Inferior parietal cortex (tissue), 1 donor: ENCODE measurements at regions not wholly inside any gene's neighbourhood (a gene's known extent, or its start where the extent isn't known, plus 50 kb on each side); places are given as distances from the start of the nearest gene placed in this dataset.
"Not testable (repeated sequence)": the region's sequence is repeated elsewhere in the genome, so short reads cannot be mapped to it uniquely, and the experiment has no call there.

Experiments
- DNase-seq: peaks from one replicate; pipeline ENCODE4 v3.0.0-alpha.2; 2016; ENCODE audit errors: extremely low spot score

GRCh38 chr7:86202833-86203232 lies 440.9 kb upstream of the GRM3 start:
- no peak for DNase-seq

- DNase-seq: no peak
These were observed 441.9 kb upstream of the GRM3 start for GRCh38 chr7:86201767-86202166.

DNA sequence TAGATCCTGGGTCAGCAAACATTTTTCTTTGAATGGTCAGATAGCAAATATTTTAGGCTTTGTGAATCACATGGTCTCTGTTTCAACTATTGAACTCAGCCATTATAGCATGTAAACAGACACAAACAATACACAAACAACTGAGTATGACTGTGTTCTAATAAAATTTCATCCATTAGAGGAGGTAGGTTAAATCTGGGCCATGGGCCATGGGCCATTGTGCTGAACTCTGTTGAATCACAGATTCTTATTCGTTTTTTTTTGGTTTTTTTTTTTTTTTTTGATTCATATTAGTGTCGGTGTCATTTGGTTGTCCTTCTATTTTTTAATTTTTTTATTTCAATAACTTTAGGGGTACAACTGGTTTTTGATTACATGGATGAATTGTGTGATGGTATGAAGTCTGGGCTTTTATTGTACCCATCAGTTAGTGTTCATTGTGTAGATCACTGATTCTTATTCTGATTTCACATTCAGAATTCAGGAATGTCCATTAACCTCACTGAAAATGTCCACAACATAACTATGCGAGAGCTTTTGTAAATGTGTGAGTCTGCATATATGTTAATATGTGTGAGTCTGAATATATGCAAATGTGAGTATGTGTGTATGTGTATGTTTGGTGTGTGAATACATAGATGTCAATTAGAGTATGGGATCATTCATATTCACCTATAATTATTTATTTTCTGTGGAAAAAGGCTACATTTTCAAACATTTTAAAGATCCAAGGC lies 443.7 kb upstream of the GRM3 start:
- no peak for DNase-seq

GRCh38 chr7:86190351-86190750 lies 453.4 kb upstream of the GRM3 start:
- no peak for DNase-seq

DNA sequence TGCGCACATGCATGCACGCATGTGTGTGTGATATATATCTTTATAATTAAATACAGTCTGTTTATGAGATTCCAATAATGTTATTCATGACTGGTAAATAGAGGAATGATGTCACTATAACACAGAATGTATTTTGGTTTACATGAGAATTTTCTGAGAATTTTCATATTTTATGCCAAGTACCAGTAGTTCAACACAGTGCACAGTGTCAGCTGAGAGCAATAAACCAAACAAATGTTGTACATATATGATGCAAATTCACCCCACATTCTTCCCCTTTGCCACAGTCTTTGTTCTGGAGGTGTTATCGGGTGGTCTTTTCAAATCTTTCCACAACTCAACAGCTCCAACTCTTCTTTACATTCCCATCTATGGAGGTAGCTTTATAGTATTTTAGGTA lies 462.2 kb upstream of the GRM3 start:
- DNase-seq: no peak

DNA sequence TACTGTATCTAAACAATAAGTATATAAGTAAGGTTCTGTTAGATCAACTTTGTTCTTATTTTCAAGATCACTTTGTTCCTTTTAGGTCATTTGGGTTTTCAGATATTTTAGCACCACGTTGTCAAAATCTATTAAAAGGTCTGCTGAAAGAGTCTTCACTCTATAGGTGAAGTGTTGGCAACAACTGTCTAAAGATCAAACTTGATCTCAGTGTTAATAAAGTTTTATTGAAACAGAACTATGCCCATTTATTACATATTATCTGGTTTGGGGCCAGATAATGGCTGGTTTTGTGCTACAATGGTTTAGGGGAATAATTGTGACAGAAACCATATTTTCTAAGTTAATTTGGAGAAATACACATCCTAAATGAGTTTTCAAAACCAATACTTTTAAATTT lies 478.9 kb upstream of the GRM3 start:
- no peak for DNase-seq

DNA sequence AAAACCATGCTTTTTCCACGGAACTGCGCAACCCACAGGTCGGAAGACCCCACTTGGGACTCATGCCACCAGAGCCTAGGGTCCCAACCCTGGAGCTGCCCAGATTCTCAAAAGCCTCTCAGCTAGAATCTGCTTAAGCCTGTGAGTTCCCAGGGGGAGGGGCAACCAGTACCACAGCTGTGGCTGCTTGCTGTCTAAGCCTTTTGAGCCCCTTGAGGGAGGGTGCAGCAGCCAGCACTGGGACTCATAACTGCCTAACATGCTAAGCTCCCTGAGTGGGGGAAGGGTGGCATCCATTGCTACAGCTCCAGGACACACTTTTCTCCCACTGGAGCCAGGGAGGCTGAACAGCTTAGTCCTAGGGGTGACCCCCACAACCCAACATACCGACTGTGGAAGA lies 485.6 kb upstream of the GRM3 start:
- no peak for DNase-seq

- DNase-seq: no peak
These were observed 488.1 kb upstream of the GRM3 start for GRCh38 chr7:86155623-86156022.

- no peak for DNase-seq
These were observed 490.8 kb upstream of the GRM3 start for GRCh38 chr7:86152926-86153325.

GRCh38 chr7:86149024-86149665 lies 494.6 kb upstream of the GRM3 start:
- no peak for DNase-seq

- DNase-seq: no peak
These were observed 495.2 kb upstream of the GRM3 start for GRCh38 chr7:86148501-86148900.

DNA sequence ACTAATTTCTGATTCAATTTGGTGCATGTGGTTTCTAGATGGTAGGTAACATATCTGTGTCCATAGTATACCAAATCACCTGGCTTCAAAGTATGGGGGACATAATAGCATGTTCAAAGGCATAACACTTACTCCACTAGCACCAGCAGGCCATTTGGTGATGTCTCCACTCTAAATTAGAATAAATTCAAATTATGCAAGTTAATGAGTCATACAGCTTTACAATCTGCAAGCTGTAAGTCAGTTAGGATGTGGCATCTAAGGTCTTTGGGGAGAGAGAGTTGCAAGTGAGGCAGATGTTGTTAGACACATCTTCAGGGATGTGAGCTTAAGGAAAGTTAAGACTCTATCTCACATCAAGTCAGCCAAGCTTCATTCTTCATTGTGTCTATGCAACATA lies 506.4 kb upstream of the GRM3 start:
- no peak for DNase-seq

GRCh38 chr7:86130268-86130667 lies 513.4 kb upstream of the GRM3 start:
- DNase-seq: no peak

- no peak for DNase-seq
These were observed 520.2 kb upstream of the GRM3 start for GRCh38 chr7:86123476-86123875.

GRCh38 chr7:86094166-86094669 lies 549.5 kb upstream of the GRM3 start:
- DNase-seq: no peak

DNA sequence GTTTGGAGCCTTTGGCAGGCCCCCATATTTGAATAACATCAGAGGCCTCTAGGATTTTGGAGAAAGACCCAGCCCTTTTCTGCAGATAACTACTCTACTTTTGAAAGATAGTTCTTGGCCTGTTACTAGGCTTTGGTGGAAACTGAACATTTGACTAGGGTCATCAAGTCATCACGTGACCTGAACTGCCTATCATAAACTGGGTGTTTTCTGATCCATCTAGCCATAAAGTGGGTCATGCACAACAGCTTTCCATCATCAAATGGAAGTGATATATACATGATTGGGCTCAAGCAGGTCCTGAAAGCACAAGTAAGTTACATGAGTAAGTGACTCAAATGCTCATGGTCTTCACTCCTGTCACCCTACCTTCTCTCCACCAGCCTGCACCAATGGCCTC lies 552.3 kb upstream of the GRM3 start:
- no peak for DNase-seq

GRCh38 chr7:86089455-86089854 lies 554.3 kb upstream of the GRM3 start:
- DNase-seq: no peak

DNA sequence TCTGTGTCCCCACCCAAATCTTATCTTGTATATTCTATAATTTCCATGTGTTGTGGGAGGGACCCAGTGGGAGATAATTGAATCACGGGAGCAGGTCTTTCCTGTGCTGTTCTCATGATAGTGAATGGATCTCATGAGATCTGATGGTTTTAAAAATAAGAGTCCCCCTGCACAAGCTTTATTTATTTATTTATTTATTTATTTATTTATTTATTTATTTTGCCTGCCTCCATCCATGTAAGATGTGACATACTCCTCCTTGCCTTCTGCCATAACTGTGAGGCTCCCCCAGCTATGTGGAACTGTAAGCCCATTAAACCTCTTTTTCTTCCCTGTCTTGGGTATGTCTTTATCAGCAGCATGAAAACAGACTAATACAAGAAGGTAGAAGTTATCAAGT lies 579.1 kb upstream of the GRM3 start:
- not testable (repeated sequence) for DNase-seq

DNA sequence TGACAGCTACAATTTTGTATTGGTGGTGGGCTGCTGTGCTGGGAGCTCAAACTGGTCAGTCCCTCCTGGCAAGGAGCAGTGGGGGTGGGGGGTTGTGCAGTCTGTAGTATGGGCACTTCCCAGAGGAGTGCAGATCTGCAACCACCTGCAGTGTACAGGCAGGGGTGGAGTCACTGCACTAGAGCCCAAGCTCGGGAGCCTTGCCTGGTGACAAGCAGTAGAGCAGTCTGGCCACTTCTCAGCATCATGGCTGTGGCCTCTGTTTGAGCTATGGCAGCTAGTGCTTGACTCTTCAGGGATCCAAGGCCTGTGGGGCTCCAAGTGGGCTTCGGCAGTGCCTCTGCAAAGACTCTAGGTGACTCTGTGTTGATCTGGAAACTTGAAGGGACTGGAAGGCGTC lies 585.1 kb upstream of the GRM3 start:
- no peak for DNase-seq

GRCh38 chr7:86050918-86051317 lies 592.8 kb upstream of the GRM3 start:
- no peak for DNase-seq

- no peak for DNase-seq
These were observed 593.8 kb upstream of the GRM3 start for GRCh38 chr7:86049910-86050309.

DNA sequence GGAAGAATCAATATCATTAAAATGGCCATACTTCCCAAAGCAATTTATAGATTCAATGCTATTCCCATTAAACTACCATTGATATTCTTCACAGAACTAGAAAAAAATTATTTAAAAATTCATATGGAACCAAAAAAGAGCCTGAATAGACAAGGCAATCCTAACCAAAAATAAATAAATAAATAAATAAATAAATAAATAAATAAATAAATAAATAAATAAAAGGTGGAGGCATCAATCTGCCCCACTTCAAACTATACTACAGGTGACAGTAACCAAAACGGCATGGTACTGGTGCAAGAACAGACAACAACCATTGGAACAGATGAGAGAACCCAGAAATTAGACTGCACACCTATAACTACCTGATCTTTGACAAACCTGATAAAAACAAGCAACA lies 598.5 kb upstream of the GRM3 start:
- not testable (repeated sequence) for DNase-seq

GRCh38 chr7:86025807-86026206 lies 617.9 kb upstream of the GRM3 start:
- DNase-seq: no peak

DNA sequence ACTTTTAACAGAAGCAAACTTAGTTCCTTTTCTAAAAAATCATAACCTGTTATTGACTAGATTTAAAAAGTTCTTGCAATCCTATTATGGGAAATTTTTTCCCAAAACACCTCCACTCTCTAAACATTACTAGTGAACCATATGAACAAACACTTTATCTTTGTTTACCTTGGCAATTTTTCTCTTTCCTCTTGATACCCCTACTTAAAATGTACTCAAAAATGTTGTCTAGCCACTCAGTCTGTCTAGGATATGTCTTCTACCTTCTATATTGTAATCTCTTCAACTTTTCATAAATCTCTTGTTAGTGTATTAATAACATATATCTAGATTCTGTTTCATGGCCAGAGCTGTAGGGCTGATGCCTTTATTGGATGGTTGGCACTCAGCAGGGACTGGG lies 630.0 kb upstream of the GRM3 start:
- DNase-seq: no peak
